Ovary (tissue), 3 donors: ENCODE measurements at regions not wholly inside any gene's neighbourhood (a gene's known extent, or its start where the extent isn't known, plus 50 kb on each side); places are given as distances from the start of the nearest gene placed in this dataset.

ENCODE experiments used
- EP300 ChIP-seq: sonication (generic); formaldehyde crosslinking; IDR thresholded peaks from one replicate; pipeline ENCODE4 v1.6.1; 2017; ENCODE audit warnings: antibody characterized with exemption
- POLR2A ChIP-seq: fragments of 450-650 bp; IDR thresholded peaks from one replicate; pipeline ENCODE4 v1.6.1; 2017; ENCODE audit warnings: antibody characterized with exemption, mild to moderate bottlenecking, moderate library complexity
- TF ChIP-seq, protein P1 (sequence below), 3 donors: fragments of 450-650 bp in 2 of 3; fragments of 200-600 bp in 1 of 3; IDR thresholded peaks; one replicate each; pipeline versions ENCODE4 v1.5.1 to v1.8.0; 2016 to 2022; ENCODE audit warnings: antibody characterized with exemption in 3 of 3, mild to moderate bottlenecking in 1 of 3
- donor health status: DM: no; HTN: no; CAD: no.

GRCh38 chr15:55124616-55125015 lies 72.1 kb downstream of the RSL24D1 start:
- TF ChIP-seq, protein P1, sequence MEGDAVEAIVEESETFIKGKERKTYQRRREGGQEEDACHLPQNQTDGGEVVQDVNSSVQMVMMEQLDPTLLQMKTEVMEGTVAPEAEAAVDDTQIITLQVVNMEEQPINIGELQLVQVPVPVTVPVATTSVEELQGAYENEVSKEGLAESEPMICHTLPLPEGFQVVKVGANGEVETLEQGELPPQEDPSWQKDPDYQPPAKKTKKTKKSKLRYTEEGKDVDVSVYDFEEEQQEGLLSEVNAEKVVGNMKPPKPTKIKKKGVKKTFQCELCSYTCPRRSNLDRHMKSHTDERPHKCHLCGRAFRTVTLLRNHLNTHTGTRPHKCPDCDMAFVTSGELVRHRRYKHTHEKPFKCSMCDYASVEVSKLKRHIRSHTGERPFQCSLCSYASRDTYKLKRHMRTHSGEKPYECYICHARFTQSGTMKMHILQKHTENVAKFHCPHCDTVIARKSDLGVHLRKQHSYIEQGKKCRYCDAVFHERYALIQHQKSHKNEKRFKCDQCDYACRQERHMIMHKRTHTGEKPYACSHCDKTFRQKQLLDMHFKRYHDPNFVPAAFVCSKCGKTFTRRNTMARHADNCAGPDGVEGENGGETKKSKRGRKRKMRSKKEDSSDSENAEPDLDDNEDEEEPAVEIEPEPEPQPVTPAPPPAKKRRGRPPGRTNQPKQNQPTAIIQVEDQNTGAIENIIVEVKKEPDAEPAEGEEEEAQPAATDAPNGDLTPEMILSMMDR (IDR thresholded peaks at IDR 0.05) = no peak
- TF ChIP-seq POLR2A = no peak
- TF ChIP-seq EP300 = no peak
